Brain pericyte (primary cell): ENCODE measurements at regions not wholly inside any gene's neighbourhood (a gene's known extent, or its start where the extent isn't known, plus 50 kb on each side); places are given as distances from the start of the nearest gene placed in this dataset.
"Not testable (repeated sequence)": the region's sequence is repeated elsewhere in the genome, so short reads cannot be mapped to it uniquely, and the experiment has no call there.

Source experiments
- DNase-seq: peaks from one replicate; pipeline ENCODE4 v3.0.0-alpha.2; 2012; ENCODE audit warnings: low read depth, low spot score

- no peak for DNase-seq
These were observed 186.6 kb upstream of the IGFBP3 start for GRCh38 chr7:46107610-46108217.

GRCh38 chr7:46100521-46100920, 179.4 kb upstream of the IGFBP3 start:
- no peak for DNase-seq

DNA sequence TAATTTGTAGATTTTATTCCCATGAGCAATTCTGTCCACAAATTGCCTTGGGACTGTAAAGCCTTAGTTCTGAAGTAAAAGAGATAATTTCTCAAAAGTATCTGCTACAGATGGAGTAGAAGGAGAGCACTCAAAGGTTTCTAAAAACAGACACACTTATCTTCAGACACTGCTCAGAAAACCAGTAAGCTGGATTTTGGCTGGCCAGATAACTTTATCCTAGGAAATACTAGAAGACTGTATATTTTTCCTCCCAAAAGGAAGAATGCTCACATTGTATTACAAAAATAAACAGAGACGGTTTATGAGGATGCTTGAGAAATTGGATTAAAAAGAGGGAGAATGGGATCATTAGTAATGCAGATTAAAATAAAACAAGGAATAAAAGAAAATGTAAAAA, 178.0 kb upstream of the IGFBP3 start:
- no peak for DNase-seq

DNA sequence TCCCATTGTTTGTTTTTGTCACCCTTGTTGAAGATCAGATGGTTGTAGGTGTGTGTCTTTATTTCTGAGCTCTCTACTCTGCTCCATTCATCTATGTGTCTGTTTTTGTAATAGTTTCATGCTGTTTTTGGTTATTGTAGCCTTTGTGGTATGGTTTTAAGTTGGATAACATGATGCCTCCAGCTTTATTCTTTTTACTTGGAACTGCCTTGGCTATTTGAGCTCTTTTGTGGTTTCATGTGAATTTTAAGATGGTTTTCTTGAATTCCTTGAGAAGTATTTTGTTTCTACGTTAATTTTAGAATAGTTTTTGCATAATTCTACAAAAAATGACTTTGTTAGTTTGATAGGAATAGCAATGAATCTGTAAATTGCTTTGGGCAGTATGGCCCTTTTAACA, 170.0 kb upstream of the IGFBP3 start:
- no peak for DNase-seq

DNA sequence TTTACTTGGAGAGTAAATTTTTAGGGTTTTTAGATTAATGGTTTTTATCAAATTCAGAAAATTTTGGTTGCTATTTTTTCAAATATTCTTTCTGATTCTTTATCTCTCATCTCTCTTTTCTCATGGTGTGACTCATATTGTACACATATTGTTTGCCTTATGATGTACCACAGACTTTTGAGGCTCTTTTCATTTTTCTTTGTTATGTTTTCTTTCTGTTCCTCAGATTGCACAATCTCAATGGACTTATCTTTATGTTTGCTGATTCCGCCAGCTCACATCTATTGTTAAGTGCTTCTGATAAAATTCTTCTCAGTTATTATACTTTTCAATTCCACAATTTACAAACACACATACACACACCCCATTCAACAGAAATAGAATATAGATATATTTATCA, 168.2 kb upstream of the IGFBP3 start:
- DNase-seq, result peak; percentile 13

DNA sequence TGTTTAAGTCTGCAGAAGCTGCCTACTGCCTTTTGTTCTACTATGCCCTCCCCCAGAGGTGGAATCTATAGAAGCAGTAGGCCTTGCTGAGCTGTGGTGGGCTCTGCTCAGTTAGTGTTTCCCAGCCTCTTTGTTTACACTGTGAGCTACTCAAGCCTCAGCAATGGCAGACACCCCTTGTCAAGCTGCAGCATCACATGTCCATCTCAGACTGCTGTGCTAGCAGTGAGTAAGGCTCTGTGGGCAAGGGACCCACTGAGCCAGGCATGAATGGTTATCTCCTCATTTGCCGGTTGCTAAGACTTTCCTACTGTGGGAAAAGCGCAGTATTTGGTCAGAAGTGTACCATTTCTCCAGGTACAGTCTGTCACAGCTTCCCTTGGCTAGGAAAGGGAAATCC, 167.4 kb upstream of the IGFBP3 start:
- DNase-seq, result not testable (repeated sequence)

GRCh38 chr7:46080595-46081159, 159.6 kb upstream of the IGFBP3 start:
- DNase-seq, result no peak

GRCh38 chr7:46079421-46079820, 158.3 kb upstream of the IGFBP3 start:
- DNase-seq, result no peak

GRCh38 chr7:46076527-46076926, 155.5 kb upstream of the IGFBP3 start:
- DNase-seq, result no peak

DNA sequence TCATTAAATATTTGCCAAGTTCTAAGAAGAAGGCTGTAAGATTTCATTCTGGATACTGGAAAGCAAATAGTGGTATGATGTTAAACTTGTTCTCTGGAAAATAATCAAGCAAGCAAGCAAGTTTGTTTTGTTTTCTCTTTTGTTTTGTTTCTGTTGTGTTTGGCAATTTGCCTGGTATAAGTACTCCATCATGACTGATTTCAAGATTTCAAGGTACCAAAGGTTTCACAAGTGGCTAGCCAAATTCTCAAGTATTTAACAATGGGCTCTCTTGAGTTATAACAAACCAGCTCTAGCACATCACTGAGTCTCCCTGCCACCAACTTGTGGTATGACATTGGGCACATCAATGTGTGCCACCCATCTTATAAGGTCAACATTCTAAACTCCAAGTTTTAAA, 151.7 kb upstream of the IGFBP3 start:
- DNase-seq, result peak; percentile 21

DNA sequence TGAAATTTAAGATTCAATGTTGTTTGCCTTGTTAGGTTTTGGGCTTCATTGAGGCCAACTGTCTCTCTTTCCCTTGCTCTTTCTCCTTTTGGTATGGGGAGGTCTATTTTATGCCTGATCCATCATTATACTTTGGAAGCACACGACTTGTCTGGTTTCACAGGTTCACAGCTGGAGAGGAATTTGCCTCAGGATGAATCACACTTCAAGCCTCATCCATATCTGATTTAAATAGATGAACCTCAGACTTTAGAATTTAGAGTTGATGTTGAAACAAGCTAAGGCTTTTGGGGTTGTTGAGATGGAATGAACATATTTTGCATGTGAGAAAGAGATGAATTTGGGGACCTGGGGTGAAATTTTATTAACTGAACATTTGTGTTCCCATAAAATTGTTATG, 150.5 kb upstream of the IGFBP3 start:
- DNase-seq, result no peak

- DNase-seq, result no peak
These were observed 150.0 kb upstream of the IGFBP3 start for GRCh38 chr7:46071076-46071475.

DNA sequence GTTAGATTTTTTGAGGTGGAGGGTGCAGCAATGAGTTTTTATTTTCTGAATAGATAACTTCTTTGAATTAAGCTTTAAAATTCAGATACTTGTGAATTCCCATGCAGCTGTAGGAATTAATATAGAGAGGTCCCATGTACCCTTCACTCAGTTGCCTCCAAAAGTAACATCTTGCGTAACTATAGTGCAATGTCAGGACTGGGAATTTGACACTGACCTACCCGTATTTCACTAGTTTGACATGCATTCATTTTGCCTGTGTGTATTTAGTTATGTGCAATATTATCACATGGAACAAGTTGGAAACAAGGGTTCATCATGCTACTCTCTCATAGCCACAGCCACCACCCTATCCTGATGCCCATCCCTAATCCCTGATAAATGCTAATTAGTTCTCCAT, 147.1 kb upstream of the IGFBP3 start:
- no peak for DNase-seq

- no peak for DNase-seq
These were observed 138.4 kb upstream of the IGFBP3 start for GRCh38 chr7:46059308-46060020.

DNA sequence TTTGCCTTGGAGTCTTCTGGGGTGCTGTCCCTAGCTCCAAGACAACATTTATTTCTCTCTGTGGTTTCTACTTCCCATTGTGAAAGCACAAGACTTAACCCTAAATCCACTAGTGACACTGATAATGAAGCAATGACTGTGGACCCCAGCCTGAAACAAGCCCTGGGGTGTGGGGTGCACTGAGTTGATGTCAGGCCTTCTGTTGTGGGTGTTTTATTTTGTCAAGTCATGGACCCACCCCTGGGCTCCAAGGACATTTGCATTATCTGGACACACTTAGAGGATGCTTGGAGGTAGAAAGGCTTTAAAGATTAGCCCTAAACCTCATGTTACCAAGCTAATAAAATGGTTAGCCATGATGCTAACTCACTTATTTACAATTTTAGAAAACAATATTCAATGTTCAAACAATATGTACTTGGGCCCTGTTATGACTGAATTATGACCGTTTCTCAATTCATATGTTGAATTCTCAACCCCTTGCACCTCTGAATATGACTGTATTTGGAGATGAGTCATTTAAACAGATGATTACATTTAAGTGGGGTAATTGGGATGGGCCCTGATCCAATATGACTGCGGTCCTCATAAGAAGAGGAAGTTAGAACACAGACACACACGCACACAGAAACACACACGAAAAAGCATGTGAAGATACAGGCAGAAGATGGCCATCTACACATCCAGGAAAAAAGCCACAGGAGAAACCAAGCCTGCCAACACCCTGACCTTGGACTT, 137.2 kb upstream of the IGFBP3 start:
- no peak for DNase-seq

DNA sequence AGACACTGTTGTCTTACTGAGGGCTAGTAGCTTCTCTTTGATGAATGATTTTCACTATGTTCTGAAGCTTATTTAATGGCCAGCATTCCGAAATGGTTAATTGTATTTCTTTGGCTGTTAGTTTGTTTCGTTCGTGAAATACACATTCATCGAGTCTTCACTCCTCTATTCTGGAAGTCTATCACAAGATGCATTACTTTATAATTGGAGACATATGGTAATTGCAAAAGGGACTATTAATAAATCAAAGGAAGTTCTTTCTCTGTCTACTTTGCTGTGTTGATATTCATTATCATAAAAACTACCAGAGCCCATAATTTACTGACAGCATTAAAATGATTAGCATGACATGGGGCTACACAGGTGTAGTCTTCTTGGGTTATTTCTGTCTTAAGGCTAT, 133.8 kb upstream of the IGFBP3 start:
- no peak for DNase-seq

DNA sequence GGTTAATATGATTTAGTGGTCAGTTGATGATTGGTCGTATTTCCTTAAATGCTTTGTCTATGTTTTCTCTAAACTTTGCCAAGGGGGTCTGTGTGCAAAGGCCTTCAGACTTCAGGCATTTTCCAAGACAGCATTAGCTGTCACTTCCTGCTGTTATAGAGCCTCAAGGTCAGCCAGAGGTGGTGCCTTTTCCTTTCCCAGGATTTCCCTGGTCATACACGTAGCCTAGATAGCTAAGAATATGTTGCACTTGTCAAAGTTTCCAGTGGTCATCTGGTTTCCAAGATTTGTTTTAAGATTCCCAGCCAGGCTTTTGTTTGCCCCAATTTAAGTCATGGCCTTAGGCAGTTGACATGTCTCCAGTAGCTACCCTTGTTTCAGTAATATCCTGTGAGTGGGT, 133.2 kb upstream of the IGFBP3 start:
- DNase-seq, result no peak

DNA sequence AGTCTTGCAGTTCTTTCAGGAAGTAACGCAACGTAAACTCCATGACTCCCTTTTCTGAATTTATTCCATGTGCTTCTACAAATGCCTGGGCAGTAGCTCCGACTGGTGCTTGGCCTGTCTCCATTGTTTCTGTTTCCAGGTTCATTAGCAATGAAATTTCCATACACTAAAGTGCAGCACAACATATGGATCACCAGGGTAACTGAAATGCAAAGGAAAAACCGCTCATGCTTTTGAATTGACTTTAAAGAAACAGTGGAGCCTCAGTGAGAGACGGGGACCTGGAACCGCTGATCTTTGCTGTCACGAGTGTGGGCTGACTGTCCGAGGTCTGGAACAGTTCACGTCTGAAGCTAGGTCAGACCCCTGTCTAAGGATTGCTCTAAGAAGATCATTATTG, 126.5 kb upstream of the IGFBP3 start:
- DNase-seq, result no peak

DNA sequence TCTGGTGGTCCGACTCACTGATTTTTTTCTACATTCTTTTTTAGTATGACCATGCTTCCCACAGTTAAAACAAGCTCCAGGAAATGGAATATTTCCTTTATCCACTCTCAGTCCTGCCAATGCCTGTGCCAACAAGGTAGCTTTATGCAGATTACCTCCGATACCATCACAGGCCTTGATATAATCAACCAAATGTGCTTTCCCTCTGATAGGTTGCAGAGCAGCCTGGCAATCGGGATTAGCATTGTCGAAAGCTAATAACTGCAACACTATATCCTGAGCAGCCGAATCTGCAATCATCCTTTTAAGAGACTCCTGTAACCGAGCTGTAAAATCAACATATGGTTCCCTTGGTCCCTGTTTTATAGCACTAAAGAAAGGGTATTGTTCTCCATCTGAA, 122.3 kb upstream of the IGFBP3 start:
- not testable (repeated sequence) for DNase-seq

GRCh38 chr7:46039813-46040212, 118.7 kb upstream of the IGFBP3 start:
- DNase-seq, result not testable (repeated sequence)

GRCh38 chr7:46035166-46035565, 114.1 kb upstream of the IGFBP3 start:
- no peak for DNase-seq

DNA sequence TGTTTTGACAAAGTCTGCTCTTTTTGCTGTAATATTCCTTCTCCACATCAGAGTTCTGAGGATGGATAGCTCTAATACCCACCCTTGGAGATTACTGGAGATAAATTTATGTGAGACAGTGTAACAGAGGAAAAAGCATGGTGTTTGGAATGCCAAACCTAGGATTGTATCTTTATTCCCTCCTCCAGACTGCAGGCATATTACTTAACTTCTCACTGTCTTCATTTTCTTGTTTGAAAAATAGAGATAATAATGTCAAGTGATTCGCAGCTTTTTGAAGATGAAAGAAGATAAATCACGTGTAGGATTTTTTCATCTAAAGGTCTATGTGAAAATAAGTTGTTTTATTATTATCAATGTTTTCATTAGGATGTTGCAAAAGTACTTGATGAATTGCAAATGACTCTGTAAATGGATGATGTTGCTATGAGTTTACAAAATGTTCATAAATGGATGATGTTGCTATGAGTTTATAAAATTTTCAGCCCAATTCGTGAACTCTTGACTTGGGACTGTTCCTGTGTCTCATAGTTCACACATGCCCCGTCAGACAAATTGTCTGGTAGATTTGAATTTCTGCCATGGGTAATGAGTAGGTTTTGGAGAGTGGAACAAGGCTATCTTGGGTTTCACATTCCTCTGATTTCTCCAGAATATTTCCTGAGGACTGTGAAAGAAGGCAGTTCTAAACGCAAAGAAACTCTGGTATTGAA, 113.1 kb upstream of the IGFBP3 start:
- no peak for DNase-seq
